ENCODE measurements at regions not wholly inside any gene's neighbourhood (a gene's known extent, or its start where the extent isn't known, plus 50 kb on each side); places are given as distances from the start of the nearest gene placed in this dataset.

GRCh38 chr2:236674646-236675045 lies 105.0 kb downstream of the ACKR3 start:
- Mint-ChIP-seq H3K9me3 (peaks cover 21% of the 10 kb centered on the region), H3K27me3 (ENCODE audit: low read depth) (peaks cover 3% of the 10 kb centered on the region; the same call in 1 of the 2 replicates), H3K36me3 (peaks cover 11% of the 10 kb centered on the region), H3K4me3 (no peak overlapping the region), H3K27ac (no peak overlapping the region), H3K4me1 (peaks cover 9% of the 10 kb centered on the region)
- no peak for ATAC-seq
- CTCF ChIA-PET = no interaction called here
- TF ChIP-seq FOXP1 (CRISPR knock-in tag; IDR thresholded peaks at IDR 0.05; ENCODE audit: borderline replicate concordance) (no peak), ZMAT4 (CRISPR knock-in tag; IDR thresholded peaks at IDR 0.05) (no peak), MYBL2 (CRISPR knock-in tag; IDR thresholded peaks at IDR 0.05) (no peak), ESRRA (CRISPR knock-in tag; IDR thresholded peaks at IDR 0.05; ENCODE audit: borderline replicate concordance) (no peak), MLX (CRISPR knock-in tag; IDR thresholded peaks at IDR 0.05) (no peak), IRF2 (CRISPR knock-in tag; IDR thresholded peaks at IDR 0.05; ENCODE audit: borderline replicate concordance, low read depth) (no peak)
- TF ChIP-seq, protein P1, sequence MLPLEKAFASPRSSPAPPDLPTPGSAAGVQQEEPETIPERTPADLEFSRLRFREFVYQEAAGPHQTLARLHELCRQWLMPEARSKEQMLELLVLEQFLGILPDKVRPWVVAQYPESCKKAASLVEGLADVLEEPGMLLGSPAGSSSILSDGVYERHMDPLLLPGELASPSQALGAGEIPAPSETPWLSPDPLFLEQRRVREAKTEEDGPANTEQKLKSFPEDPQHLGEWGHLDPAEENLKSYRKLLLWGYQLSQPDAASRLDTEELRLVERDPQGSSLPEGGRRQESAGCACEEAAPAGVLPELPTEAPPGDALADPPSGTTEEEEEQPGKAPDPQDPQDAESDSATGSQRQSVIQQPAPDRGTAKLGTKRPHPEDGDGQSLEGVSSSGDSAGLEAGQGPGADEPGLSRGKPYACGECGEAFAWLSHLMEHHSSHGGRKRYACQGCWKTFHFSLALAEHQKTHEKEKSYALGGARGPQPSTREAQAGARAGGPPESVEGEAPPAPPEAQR (CRISPR knock-in tag; IDR thresholded peaks at IDR 0.05) = no peak
- TF ChIP-seq, protein P2, sequence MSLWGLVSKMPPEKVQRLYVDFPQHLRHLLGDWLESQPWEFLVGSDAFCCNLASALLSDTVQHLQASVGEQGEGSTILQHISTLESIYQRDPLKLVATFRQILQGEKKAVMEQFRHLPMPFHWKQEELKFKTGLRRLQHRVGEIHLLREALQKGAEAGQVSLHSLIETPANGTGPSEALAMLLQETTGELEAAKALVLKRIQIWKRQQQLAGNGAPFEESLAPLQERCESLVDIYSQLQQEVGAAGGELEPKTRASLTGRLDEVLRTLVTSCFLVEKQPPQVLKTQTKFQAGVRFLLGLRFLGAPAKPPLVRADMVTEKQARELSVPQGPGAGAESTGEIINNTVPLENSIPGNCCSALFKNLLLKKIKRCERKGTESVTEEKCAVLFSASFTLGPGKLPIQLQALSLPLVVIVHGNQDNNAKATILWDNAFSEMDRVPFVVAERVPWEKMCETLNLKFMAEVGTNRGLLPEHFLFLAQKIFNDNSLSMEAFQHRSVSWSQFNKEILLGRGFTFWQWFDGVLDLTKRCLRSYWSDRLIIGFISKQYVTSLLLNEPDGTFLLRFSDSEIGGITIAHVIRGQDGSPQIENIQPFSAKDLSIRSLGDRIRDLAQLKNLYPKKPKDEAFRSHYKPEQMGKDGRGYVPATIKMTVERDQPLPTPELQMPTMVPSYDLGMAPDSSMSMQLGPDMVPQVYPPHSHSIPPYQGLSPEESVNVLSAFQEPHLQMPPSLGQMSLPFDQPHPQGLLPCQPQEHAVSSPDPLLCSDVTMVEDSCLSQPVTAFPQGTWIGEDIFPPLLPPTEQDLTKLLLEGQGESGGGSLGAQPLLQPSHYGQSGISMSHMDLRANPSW (CRISPR knock-in tag; conservative IDR thresholded peaks at IDR 0.05; ENCODE audit: low read depth) = no peak
- no peak for DNase-seq (ENCODE audit: low spot score)
- POLR2A ChIA-PET = interaction anchor here (0.6 kb wide), 1 partner anchor 11 kb away, joined by 3 read pairs; no protein-coding TSS in a partner anchor

GRCh38 chr2:236675051-236675450 lies 105.4 kb downstream of the ACKR3 start:
- DNase-seq (ENCODE audit: low spot score) = no peak

DNA sequence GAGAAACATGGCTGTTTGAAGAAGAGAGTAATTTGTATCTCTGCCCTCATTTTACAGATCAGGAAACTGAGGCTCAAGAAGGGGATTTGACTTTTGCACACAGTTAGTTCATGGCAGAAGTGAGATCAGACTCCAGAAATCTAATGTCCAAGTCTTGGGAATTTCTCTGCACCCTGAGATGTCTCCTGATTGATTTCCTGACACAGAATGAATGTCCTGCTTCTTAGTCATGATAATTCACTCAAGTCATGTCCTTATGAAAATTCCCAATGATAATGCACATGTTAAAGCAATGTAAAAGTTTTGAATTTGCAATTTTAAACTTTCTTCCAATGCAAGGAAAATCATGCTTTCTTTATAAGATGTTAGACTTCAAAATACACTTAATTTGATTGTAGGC lies 105.9 kb downstream of the ACKR3 start:
- peaks cover 11% of the 10 kb centered on the region for H3K36me3 Mint-ChIP-seq
- no peak for ATAC-seq
- peaks cover 21% of the 10 kb centered on the region for H3K9me3 Mint-ChIP-seq
- H3K27ac Mint-ChIP-seq = no peak overlapping the region
- DNase-seq (ENCODE audit: low spot score) = no peak
- CTCF ChIA-PET = no interaction called here
- H3K4me3 Mint-ChIP-seq = no peak overlapping the region
- H3K4me1 Mint-ChIP-seq = peaks cover 9% of the 10 kb centered on the region
- POLR2A ChIA-PET = no interaction called here
- H3K27me3 Mint-ChIP-seq (ENCODE audit: low read depth) = peaks cover 3% of the 10 kb centered on the region; the same call in 1 of the 2 replicates
- TF ChIP-seq, protein P3, sequence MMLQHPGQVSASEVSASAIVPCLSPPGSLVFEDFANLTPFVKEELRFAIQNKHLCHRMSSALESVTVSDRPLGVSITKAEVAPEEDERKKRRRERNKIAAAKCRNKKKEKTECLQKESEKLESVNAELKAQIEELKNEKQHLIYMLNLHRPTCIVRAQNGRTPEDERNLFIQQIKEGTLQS (CRISPR knock-in tag; conservative IDR thresholded peaks at IDR 0.05) = no peak
- TF ChIP-seq, protein P4, sequence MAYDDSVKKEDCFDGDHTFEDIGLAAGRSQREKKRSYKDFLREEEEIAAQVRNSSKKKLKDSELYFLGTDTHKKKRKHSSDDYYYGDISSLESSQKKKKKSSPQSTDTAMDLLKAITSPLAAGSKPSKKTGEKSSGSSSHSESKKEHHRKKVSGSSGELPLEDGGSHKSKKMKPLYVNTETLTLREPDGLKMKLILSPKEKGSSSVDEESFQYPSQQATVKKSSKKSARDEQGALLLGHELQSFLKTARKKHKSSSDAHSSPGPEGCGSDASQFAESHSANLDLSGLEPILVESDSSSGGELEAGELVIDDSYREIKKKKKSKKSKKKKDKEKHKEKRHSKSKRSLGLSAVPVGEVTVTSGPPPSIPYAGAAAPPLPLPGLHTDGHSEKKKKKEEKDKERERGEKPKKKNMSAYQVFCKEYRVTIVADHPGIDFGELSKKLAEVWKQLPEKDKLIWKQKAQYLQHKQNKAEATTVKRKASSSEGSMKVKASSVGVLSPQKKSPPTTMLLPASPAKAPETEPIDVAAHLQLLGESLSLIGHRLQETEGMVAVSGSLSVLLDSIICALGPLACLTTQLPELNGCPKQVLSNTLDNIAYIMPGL (CRISPR knock-in tag; IDR thresholded peaks at IDR 0.05) = no peak
- TF ChIP-seq NR3C1 (CRISPR knock-in tag; conservative IDR thresholded peaks at IDR 0.05; ENCODE audit: low read depth) (no peak), ESRRA (CRISPR knock-in tag; IDR thresholded peaks at IDR 0.05; ENCODE audit: borderline replicate concordance) (no peak), ZNF671 (CRISPR knock-in tag; IDR thresholded peaks at IDR 0.05) (no peak), SMAD3 (CRISPR knock-in tag; IDR thresholded peaks at IDR 0.05; ENCODE audit: borderline replicate concordance) (no peak), FOXP4 (CRISPR knock-in tag; IDR thresholded peaks at IDR 0.05) (no peak), SOX15 (CRISPR knock-in tag; IDR thresholded peaks at IDR 0.05) (no peak), JAZF1 (CRISPR knock-in tag; IDR thresholded peaks at IDR 0.05) (no peak), ZMAT4 (CRISPR knock-in tag; IDR thresholded peaks at IDR 0.05) (no peak), PREB (CRISPR knock-in tag; IDR thresholded peaks at IDR 0.05; ENCODE audit: borderline replicate concordance) (no peak)
- TF ChIP-seq, protein P5, sequence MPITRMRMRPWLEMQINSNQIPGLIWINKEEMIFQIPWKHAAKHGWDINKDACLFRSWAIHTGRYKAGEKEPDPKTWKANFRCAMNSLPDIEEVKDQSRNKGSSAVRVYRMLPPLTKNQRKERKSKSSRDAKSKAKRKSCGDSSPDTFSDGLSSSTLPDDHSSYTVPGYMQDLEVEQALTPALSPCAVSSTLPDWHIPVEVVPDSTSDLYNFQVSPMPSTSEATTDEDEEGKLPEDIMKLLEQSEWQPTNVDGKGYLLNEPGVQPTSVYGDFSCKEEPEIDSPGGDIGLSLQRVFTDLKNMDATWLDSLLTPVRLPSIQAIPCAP (CRISPR knock-in tag; IDR thresholded peaks at IDR 0.05) = no peak

More at GRCh38 chr2:236675051-236675450, 105.4 kb downstream of the ACKR3 start:
- H3K4me1 Mint-ChIP-seq = peaks cover 9% of the 10 kb centered on the region
- TF ChIP-seq CREM (CRISPR knock-in tag; IDR thresholded peaks at IDR 0.05) (no peak), ZNF138 (CRISPR knock-in tag; conservative IDR thresholded peaks at IDR 0.05) (no peak), TEAD1 (CRISPR knock-in tag; IDR thresholded peaks at IDR 0.05) (no peak)
- peaks cover 11% of the 10 kb centered on the region for H3K36me3 Mint-ChIP-seq
- ChIA-PET CTCF (no interaction called here), POLR2A (interaction anchor here (0.6 kb wide), 1 partner anchor 10 kb away, joined by 3 read pairs; no protein-coding TSS in a partner anchor)
- H3K27ac Mint-ChIP-seq = no peak overlapping the region
- ATAC-seq = no peak
- H3K4me3 Mint-ChIP-seq = no peak overlapping the region
- H3K9me3 Mint-ChIP-seq = peaks cover 21% of the 10 kb centered on the region
- peaks cover 3% of the 10 kb centered on the region; the same call in 1 of the 2 replicates for H3K27me3 Mint-ChIP-seq (ENCODE audit: low read depth)
